HFFc6 (cell line): ENCODE measurements at regions not wholly inside any gene's neighbourhood (a gene's known extent, or its start where the extent isn't known, plus 50 kb on each side); places are given as distances from the start of the nearest gene placed in this dataset. TPM values are rescaled to one million over a fixed set of nuclear protein-coding genes. Genes with fewer than 3 reads are reported as not detected.

ENCODE experiments used
- DNase-seq: peaks from one replicate; pipeline ENCODE4 v3.0.0-alpha.2; 2018
- H3K27ac Mint-ChIP-seq: 2 replicates; pipeline ENCODE4 v1.8.0; 2020; ENCODE audit warnings: mild to moderate bottlenecking, mixed read lengths
- H3K27me3 Mint-ChIP-seq: 2 replicates; pipeline ENCODE4 v1.8.0; 2021; ENCODE audit warnings: mild to moderate bottlenecking, moderate library complexity, mixed read lengths; ENCODE audit not compliant: insufficient read depth
- H3K36me3 Mint-ChIP-seq: 2 replicates; pipeline ENCODE4 v1.8.0; 2021; ENCODE audit warnings: low read depth, mixed read lengths
- H3K4me1 Mint-ChIP-seq: 2 replicates; pipeline ENCODE4 v1.8.0; 2020; ENCODE audit warnings: low read depth, mixed read lengths
- H3K4me3 Mint-ChIP-seq: 2 replicates; pipeline ENCODE4 v1.8.0; 2020; ENCODE audit warnings: mild to moderate bottlenecking, moderate library complexity, mixed read lengths
- H3K9me3 Mint-ChIP-seq: 2 replicates; pipeline ENCODE4 v1.8.0; 2020; ENCODE audit warnings: mild to moderate bottlenecking, mixed read lengths
- CTCF ChIP-seq: fragments of 200-600 bp; sonication (generic); IDR thresholded peaks from 2 replicates; pipeline ENCODE4 v1.5.0; 2021; ENCODE audit warnings: antibody characterized with exemption, mild to moderate bottlenecking
- microRNA-seq: library from miRNA; unstranded; fragments of <30 nt; microRNA quantifications from one replicate; pipeline ENCODE4, GENCODE V29; 2019

GRCh38 chr9:119420231-119420630 lies 51.0 kb upstream of the BRINP1 start:
- no peaks in the 10 kb centered on the region for H3K4me1 Mint-ChIP-seq
- H3K27me3 Mint-ChIP-seq = no peaks in the 10 kb centered on the region
- no peak for TF ChIP-seq CTCF
- peaks cover 27% of the 10 kb centered on the region for H3K9me3 Mint-ChIP-seq
- H3K27ac Mint-ChIP-seq = no peak overlapping the region
- no peak for DNase-seq
- H3K36me3 Mint-ChIP-seq = no peaks in the 10 kb centered on the region
- no peak overlapping the region for H3K4me3 Mint-ChIP-seq

Small RNA genes in the stretch of these regions (microRNA-seq; reads per million reads assigned to microRNA genes)
- not detected for gene MIR147A
